ENCODE measurements at regions not wholly inside any gene's neighbourhood (a gene's known extent, or its start where the extent isn't known, plus 50 kb on each side); places are given as distances from the start of the nearest gene placed in this dataset.
"Not testable (repeated sequence)": the region's sequence is repeated elsewhere in the genome, so short reads cannot be mapped to it uniquely, and the experiment has no call there.

DNA sequence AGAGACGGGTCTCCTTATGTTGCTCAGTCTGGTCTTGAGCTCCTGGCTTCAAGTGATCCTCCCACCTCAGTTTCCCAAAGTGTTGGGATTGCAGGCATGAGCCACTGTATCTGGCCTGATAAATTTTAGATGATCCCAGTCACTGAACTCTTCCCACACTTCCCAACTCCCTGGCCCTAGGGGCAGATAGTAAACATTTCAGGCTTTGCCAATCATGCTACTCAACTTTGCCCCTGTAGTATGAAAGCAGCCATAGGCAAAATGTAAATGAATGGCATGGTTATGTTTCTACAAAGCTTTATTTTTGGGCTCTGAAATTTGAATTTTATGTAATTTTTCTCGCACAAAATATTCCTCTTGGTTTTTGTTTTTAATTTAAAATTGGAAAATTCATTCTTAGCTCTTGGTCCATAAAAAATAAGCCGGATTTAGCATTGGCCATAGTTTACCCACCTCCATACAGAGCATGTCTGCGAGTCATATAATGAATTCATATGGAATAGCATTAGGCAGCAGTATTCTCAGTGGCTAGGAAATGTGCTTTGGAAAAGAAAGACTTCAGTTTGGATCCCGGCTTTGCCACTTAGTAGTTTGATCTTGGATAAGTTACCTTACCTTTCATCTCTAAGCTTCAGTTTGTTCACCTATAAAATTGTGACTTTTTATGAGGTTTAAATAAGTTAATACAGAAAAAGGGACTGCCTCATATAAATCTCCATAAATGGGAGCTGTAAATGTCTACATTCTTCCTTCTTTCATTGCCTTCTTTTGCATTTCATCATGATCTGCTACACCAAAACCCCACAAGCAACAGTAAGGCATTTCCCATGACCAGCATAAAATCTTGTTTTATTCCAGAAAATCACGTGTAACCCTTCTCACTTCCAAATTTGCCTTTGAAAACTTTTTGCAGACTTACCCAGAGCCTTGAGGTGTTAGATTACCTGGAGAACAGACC lies 360.3 kb upstream of the TPM1 start:
- no peak for DNase-seq

DNA sequence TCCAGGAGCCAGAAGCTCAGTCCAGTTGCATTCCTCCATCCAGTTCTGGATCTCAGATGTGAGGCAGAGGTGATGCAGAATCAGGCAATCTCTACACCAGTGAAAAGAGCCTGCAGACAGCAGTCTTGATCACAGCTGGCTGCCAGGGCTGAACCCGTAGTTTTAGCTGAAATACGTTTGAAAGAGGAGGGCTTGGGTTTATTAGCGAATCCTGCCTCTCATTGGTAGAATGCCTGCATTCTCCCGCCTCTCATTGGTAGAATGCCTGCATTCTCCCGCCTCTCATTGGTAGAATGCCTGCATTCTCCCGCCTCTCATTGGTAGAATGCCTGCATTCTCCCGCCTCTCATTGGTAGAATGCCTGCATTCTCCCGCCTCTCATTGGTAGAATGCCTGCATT lies 359.4 kb upstream of the TPM1 start:
- not testable (repeated sequence) for DNase-seq

DNA sequence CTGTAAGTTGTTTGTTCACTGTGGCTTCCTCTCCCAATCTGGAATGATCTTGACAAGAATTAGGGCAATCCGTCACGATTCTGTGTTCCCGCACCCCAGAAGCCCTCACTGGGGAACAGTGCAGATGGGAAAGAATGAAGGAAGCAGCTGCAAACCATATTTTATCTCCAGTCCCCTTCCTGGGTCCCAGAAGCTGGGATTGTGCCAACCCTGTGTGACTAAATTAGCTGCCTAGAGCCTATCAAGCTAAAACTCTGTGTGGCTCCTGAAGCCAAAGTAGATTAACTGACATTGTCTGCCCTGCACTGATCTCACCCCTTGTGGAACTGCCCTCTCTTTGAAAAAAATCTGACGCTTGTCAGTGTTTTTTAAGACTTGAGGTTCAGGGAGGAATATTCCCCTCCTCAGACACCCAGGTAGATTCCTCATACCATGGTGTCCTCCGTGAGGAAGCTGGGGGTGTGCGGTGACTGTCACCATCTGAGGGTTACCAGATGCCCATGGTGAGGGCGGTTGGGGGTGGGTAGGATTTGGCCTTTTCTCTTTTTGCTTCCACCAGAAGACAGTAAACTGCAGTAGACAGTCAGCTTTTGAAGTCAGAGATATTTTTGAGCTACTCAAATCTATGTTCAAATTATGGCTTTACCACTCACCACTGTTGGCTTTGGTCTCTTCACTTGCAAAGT lies 358.3 kb upstream of the TPM1 start:
- DNase-seq: no peak

DNA sequence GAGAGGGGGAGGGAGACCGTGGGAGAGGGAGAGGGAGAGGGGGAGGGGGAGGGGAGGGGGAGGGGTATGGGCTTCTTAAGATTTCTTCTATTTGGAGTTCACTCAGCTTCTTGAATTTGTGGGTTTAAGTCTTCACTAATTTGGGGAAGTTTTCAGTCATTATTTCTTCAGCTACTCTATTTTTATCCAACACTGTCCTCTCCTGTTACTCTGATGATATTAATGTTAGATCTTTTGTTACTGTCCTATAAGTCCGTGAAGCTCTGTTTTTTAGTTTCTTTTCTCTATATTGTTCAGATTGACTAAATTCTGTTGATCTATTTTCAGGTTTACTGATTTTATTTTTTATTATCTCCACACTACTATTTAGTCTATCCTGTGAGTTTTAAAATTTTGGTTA lies 351.5 kb upstream of the TPM1 start:
- DNase-seq: no peak

DNA sequence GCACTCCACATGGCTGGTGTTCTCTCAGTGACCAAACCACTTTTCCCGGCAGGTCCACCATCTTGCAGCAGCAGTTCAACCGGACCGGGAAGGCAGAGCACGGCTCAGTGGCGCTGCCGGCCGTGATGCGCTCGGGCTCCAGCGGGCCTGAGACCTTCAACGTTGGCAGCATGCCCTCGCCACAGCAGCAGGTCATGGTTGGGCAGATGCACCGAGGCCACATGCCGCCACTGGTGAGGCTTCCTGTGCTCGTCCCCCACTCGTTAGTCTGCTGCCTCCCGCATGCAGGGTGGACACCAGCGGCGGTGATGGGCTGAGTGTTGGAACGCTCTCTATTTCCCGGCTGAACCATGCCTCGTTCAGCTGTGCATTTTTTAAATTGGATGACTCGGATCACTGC lies 344.9 kb upstream of the TPM1 start:
- no peak for DNase-seq

DNA sequence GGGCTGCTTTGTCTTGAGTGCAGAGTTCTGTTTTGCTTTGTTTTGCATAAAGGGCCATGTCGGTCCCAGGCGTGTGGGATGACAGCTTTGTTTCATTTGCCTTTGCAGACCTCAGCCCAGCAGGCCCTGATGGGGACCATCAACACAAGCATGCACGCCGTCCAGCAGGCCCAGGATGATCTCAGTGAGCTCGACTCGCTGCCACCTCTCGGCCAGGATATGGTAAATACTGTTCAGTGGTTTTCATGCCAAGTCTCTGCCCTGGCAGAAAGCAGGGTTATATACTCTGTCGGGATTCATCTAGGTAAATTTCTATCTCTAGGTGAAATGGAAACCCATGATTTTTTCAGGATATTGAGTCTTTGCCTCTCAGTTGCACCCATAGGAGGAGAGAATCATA lies 343.9 kb upstream of the TPM1 start:
- no peak for DNase-seq

DNA sequence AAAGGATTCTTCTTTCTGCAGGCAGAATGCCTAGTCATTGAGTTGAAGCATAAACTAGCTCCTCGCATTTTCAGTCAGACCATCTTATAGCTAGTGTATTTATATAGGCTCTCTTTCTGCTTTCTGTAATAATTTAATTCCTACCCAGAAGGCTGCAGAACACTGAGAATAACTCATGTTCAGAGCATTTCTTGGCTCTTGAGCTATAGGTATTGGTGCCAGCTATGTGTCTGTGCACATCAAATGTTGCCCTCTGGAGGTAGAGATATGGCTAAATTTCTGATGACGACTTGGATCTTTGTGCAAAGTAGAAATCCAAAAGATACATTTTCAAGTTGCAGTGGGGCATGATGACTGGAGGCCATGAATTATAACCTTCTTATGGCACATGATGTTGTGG lies 336.2 kb upstream of the TPM1 start:
- peak in 1 of 51 donors; percentile 7 for DNase-seq

DNA sequence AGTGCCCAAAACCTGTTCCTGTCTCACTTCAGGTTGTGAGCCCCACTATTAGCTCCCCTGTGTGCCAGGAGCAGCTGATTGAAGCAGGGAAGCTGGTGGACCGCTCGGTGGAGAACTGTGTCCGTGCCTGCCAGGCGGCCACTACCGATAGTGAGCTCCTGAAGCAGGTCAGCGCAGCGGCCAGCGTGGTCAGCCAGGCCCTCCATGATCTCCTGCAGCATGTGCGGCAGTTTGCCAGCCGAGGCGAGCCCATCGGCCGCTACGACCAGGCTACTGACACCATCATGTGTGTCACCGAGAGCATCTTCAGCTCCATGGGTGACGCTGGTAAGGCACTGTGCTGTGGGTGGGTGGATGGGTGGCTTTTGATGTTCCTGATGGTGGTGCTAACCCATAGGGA lies 334.1 kb upstream of the TPM1 start:
- DNase-seq: no peak

DNA sequence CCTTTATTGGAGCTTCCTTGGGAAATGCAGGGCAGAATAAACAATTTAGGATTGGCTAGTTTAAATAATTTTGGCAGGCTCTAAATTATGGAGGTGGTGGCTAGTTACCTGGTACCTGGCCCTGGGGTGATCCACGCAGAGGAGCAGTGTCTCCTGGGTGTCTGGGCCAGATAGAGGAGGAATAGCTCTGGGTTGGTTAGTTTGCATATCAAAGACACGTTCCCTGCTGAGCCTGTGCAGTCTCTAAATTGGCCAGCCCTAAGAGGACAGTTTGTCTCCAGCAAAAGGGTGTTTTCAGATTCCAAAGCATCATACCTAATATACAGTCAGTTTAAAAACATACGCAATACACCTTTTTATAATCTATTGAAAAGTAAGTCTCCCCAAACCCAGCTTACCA lies 333.3 kb upstream of the TPM1 start:
- no peak for DNase-seq

DNA sequence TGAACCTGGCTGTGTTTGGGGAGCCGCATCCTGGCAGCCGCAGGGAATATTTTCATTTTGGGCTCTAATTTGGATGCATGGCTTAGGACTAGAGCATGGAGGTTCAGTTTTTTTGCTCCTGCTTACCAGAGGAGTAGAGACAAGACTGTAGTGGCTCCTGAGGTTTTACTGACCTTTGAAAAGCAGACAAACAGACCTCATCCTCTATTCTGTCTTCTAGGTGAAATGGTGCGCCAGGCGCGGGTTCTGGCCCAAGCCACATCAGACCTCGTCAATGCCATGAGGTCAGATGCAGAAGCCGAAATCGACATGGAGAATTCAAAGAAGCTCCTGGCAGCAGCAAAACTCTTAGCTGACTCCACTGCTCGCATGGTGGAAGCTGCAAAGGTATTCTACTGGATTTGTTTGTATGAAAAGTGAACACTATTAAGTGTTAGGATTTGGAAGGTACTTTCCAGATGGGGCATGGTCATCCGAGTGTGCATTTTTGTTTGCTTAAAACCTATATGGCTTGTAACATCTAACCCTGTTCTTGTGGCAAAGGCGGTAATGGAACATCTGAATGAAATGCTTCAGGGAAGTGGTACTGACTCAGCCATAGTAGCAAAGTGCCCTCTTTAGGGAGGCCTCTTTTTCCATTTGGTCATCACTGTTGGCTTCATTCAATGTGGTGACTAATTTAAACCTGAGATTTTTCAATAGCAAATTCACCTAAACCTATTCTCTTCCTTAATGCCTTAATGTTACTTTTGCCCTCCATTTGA lies 330.7 kb upstream of the TPM1 start:
- DNase-seq: no peak

DNA sequence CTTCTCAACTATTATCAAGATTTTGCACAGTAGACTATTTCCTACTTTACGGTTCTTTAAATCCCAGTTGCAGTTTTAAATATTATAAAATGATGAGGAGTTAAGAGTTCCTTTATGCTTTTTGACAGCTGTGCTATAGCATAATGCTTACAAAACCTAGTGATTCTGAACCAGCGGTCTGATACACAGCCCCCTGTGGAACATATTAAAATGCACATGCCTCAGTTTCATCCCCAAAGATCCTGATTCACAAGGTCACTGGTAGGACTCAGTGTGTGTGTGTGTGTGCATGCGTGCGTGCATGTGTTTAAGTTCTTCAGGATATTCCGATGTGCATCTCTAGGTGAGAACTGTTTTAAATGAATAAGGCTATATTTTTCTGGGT lies 330.1 kb upstream of the TPM1 start:
- DNase-seq: no peak

DNA sequence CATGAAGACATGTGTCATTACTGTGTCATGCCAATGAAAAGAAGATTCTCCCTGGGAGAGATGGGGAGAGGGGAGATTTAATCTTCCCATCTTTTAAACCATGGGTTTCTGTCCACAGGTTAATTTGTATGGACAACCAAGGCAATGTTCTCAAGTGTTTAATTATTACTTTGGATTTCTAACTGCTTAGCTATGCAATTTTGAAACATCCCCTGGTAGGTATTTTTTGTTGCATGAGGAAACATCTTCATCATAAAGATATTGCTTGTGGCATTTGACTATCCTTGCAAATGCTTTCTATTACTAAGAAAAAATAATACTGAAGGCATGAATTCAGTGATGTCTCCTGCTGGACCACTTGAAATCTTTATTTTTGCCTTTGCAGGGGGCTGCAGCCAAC lies 326.6 kb upstream of the TPM1 start:
- DNase-seq: no peak

DNA sequence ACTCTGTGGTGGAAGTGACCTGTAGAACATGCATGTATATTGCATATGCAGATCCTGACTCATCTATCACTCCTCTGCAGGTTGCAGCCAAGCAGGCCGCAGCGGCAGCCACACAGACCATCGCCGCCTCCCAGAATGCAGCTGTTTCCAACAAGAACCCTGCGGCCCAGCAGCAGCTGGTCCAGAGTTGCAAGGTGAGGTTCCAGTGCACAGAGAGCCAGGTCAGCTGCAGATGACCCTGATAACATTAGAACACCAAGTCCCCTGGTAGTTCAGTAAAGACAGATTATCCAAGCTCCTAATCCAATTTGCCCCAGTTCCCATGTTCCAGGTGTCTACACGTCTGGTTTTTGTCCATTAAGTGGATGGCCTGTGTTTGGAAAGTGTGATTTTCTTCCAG lies 325.1 kb upstream of the TPM1 start:
- DNase-seq: no peak

DNA sequence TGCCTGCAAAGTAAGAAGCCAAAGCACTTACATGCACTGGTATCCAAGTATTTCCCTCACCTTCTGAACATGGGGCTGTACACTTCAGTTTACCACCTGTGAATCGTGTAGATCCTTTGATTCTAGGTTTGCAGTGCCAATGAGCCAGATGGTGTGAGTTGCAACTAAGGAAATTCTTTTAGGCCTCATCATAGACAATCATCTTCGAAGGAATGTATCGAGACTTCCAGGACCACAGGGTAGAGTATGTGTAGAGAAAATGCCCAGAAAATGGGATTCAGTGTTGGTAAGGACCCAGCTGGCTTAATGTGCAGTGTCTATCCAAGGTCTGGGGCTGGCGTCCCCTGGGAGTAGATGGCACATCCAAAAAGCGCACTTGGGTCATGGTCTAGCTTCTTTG lies 323.2 kb upstream of the TPM1 start:
- DNase-seq: no peak

DNA sequence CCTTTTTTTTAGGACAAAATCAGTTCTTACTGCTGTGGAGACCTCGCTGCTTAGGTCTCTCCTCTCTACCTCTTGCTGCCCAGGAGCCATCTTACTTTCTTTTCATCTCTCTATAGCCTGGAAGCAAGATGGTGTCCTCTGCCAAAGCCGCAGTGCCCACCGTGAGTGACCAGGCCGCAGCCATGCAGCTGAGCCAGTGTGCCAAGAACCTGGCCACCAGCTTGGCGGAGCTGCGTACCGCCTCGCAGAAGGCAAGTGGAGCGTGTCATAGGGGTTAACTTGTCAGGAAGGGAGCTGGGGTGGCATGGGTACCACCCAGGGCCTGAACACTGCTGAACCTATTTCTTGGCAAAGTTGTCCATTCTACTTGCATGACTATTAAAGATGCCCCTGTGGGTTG lies 320.3 kb upstream of the TPM1 start:
- no peak for DNase-seq

DNA sequence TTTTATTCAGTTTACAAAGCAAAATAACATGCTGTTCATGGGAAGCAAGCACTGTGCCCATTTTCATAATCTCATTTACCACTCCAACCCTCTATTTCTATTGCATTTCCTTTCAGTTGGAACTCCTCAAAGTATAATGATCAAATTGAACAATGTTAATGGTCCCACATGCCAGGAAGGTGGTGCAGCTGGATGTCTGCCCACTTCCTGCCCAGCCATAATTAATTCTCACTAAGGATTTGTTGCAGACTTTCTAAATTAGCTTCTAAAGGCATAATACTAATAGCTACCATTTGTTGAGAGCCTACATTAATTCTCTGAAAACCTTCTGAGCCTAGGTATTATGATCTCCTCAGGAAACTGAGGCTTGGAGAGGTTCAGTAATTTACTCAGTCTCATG lies 316.1 kb upstream of the TPM1 start:
- no peak for DNase-seq

DNA sequence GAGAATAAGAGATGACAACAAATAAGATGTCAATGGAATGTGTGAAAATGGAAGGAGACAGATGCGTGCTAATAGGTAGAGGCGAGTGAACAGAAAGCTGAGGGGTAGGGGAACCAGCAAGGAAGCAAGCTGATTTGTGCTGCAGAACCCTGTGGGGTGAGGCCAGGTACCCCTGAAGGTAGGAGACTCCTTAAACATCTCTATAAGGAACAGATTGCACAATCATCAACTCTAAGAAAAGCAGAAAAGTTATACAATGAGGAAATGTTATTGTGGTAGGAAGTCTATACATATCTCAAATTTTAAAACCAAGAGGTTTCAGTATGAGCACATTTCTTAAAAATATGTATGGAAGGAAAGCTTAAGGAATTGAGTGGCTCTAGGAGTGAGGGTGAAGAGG lies 315.0 kb upstream of the TPM1 start:
- no peak for DNase-seq

DNA sequence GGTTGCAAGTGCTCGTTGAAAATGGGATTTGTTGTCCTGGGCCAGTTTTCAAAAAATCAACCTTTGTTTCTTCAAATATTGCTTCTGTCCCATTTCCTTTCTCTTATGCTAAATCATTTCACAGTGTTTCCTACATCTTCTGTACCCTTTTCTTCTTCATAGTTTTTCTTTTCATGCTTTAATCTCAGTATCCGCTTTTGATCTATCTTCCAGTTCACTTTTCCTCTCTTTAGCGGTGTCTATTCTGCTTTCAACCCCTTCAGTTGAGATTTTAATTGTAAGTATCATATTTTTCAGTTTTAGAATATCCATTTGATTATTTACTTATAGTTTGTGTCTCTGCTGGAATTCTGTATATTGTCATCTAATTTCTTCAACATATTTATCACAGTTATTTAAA lies 311.7 kb upstream of the TPM1 start:
- no peak for DNase-seq

DNA sequence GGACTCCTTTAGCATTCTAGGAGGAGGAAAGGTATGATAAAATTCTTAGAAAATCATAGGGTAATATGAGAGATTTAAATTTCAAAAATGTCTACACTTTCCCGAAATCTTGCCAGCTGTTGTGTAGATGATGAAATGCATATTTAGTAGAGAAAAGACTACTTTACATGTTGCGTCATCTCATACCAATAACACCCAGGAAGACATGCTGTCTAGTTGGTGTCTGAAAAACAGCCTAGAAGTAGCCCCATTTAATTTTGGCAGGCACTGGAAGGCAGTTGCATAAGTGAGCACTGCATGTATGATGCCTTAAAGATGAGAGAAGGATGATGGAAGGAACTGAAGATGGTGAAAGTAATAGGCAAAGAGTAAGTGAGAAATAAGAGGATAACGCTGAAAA lies 310.5 kb upstream of the TPM1 start:
- no peak for DNase-seq

DNA sequence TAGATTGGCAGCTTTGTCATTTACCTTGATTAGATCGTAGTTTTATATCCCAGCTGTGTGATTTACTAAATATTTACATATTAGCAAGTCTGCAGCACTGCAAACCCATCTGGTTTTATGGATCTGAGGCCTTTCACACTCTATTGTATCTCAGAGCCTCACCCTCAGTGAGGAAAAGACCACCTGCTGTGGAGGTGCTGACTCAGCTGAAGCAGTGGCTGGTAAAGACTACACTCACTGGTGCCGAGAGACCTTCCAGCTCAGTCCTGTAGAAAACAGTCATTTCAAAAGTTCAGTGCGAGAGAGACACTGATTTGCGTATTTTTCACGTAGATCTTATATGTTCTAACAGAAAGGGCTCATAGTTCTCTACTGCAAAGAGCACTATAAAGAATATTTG lies 307.8 kb upstream of the TPM1 start:
- no peak for DNase-seq

DNA sequence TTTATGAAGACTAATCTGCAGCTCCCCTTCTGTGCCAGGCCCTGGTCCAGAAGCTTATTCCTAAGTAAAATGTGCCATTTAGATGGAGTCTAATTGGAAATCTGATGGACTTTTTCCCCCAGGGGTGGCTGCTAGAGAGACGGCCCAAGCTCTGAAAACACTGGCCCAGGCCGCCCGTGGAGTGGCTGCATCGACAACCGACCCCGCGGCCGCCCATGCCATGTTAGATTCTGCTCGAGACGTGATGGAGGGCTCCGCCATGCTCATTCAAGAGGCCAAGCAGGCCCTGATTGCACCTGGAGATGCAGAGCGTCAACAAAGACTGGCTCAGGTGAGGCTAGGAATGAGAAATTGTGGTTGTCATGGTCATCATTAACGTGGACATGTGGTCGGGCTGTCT lies 305.8 kb upstream of the TPM1 start:
- DNase-seq: no peak

DNA sequence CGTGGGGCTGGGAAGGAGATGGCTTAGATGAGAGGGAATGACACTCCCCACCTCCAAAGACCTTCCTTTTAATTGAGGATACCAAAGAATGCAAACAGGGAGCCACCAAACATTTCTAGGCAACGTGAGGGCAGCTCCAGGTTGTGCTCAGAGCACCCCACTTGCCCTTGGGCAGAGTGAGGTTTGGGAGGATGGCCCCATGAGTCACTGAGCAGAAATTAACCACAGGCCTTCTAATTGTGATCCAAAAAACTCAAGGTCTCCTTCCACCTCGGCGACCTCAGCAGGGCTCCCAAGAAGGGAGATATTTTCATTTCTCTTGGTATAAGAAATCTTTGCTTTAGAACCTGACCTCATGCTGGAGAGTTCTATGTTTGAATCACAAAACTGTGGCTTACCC lies 305.0 kb upstream of the TPM1 start:
- DNase-seq: no peak

All from hypothalamus (tissue), 51 donors.